Spleen (tissue), 7 donors: ENCODE measurements at regions not wholly inside any gene's neighbourhood (a gene's known extent, or its start where the extent isn't known, plus 50 kb on each side); places are given as distances from the start of the nearest gene placed in this dataset.

Source experiments
- CTCF ChIP-seq, 11 experiments: fragments of 200-600 bp in 7 of 11; fragments of 450-650 bp in 4 of 11; sonication (generic) in 4 of 11; IDR thresholded peaks in 8 of 11; conservative IDR thresholded peaks in 3 of 11; 1 replicate in 7 of 11; 2 replicates in 4 of 11; pipeline versions ENCODE4 v1.4.0 to v1.8.0; 2016 to 2021; ENCODE audit warnings: antibody characterized with exemption in 11 of 11, inconsistent platforms in 4 of 11, mild to moderate bottlenecking in 1 of 11
- POLR2A ChIP-seq, 3 donors: fragments of 450-650 bp; IDR thresholded peaks; one replicate each; pipeline ENCODE4 v1.5.1; 2017; ENCODE audit warnings: antibody characterized with exemption in 3 of 3, mild to moderate bottlenecking in 1 of 3
- donor health status: DM: no; HTN: no; CAD: no; lungs with moderate emphysema.
- donor health status: DM: no; HTN: no; CAD: no.
- donor health status: DM: no; HTN: no; CAD: no.

- no peak for TF ChIP-seq CTCF (IDR thresholded peaks at IDR 0.05 in 8 of 11, conservative IDR thresholded peaks at IDR 0.05 in 3 of 11)
- no peak for TF ChIP-seq POLR2A (IDR thresholded peaks at IDR 0.05)
Observed at GRCh38 chr17:63041251-63041650, 75.2 kb downstream of the TANC2 start.
